ENCODE measurements at regions not wholly inside any gene's neighbourhood (a gene's known extent, or its start where the extent isn't known, plus 50 kb on each side); places are given as distances from the start of the nearest gene placed in this dataset.

DNA sequence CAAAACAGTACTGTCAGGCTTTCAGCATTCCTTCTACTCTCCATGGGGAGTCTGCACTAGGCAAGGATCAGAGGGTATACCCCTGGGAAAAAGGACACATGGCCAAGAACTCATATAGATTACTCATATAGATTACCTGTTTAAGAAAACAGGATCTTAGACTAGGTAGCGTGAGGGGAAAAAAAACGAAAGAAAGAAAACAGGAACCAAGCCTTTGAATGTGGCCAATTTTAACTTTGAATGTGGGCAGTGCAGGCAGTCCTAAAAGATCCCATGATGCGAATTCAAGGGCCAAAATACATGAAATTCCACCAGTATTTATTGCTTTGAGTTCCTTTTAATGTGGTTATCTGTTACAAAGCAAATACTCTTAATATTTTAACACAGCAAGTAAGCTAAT, 108.6 kb upstream of the TAC1 start:
- no peak for DNase-seq (ENCODE audit: low read depth)

DNA sequence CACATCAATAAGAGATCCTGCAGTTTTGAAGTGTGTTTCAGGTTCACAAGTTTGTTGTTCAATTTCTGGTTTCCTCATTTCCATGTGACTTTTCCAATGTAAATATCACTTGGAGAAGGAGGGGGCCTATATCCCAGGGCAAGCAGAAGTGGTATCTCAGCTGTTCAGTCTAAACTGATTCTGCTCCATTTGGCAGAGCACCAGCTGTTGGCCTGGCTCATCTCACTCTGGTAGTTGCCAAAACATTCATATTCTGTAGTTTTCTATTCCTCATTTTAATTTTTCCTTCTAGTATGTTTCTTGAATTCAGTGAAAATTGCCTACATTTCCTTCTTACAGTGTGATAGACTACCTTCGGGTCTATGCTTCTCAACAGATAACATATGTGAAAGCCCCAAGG, 101.8 kb upstream of the TAC1 start:
- DNase-seq (ENCODE audit: low read depth) = no peak

DNA sequence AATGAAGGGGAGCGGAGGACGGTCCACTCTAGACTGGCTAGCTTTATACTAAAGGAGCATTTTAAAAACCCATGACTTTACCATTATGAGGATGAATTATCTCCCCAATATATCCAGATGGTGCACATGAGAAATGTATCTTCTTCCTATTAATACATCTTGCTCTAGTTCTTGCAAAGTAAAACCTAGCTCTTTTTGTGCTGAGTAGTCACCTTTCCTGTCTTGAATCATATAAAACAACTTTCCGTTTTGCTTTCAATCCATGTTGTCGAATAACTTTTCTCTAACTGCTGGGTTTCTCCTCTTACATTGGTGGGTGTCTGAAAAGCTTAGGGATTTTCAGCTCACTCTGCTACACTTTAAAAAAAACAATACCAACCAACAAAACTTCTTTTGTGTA, 96.3 kb upstream of the TAC1 start:
- DNase-seq (ENCODE audit: low read depth) = no peak

DNA sequence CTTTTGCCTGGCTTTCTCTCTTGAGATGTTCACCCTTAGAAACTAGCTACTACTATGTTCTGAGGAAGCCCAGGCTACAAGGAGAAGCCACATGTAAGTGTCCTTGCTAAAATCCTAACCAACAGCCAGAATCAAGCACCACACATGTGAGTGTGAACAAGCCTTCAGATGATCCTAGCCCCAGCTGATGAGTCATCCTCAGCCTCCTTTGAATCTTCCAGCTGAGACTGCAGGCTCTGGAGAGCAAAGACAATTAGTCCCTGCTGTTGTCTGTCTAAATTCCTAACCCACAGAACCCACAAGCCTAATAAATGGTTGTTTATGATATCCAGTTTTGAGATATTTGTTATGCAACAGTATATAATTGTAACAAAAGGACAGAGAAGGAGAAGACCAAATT, 92.8 kb upstream of the TAC1 start:
- DNase-seq (ENCODE audit: low read depth) = no peak

DNA sequence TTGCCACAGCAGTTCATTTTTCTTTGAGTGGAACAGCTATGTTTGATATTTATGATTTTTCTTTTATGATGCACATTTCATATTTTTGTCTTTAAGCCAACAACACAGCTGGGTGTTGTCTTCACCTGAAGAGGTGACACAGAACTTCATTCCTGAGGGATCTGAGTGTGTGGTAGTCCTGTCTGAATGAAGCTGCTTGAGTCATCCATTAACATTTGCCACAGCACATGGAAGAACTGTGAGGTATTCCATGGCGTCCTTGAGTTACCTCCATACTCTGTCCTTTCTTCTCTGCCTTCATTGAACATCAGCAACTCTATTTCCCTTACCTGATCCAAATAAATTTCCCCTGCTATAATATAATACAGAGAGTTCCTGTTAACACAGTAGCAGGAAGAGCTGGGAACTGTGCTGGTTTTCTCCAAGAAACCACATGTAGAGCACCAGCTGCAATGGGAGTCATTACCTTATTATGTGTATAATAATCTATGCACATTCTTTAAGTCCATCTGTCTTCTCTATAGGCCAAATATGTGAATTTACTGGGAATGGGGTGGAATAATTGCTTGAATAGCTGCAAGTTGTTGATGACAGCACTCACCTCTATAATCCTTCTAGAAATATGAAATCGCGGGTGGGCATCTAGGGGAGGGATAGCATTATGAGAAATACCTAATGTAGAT, 72.4 kb upstream of the TAC1 start:
- no peak for DNase-seq (ENCODE audit: low read depth)

DNA sequence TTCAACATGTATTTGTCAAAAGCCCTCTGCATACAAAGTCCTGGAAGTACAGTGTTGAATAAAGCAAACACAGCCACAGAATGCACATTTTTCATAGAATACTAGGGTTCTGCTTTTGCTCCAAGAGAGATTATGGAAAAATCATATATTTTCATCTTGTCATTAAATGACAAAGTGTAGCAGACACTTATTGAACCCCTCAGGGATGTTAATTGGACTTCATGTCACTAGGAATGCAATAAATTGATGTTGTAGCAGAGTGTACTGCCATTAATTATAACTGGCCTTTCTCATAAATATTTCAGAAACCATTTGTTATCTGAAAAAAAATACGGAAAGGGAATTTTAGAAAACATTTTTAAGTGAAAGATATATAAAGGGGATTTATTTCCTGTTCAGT, 64.5 kb upstream of the TAC1 start:
- DNase-seq (ENCODE audit: low read depth) = no peak

DNA sequence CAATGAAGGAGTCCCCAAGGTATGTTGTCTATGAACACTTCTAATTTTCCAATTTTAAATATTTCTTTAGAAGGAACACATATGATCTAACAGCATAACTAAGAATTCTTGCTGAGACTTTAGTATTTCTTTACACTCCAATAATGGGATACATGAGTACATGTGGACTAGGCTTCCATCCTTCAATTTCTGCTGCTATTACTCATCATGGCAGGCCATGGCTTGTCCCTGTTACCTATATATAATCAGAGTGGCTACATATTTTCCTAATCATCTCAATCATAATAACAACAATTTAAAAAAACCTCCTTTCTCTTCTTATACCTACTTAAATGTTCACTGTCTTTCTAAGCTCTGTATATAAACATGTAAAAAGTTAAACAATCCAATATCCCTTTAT, 60.3 kb upstream of the TAC1 start:
- DNase-seq (ENCODE audit: low read depth) = no peak

DNA sequence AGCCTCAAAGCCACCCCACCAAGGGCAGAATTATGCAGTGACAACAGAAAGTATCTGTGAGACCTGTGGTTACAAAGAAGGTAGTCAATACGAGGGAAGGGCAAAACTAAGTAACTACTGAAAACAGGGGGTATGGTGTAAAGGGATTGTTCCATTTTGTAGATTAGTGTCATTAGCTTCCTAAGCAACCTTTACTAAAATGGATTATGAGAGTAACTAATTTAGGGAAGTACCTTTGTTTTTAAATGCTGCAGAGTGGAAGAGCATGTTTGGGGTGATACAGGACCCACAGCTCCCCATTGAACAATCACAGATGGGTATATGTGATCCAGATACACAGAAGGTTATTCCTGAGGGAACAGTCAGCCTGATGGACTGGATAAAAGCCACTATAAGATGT, 51.3 kb upstream of the TAC1 start:
- DNase-seq (ENCODE audit: low read depth) = no peak

All from EH (cell line).